ENCODE measurements at regions not wholly inside any gene's neighbourhood (a gene's known extent, or its start where the extent isn't known, plus 50 kb on each side); places are given as distances from the start of the nearest gene placed in this dataset.

DNA sequence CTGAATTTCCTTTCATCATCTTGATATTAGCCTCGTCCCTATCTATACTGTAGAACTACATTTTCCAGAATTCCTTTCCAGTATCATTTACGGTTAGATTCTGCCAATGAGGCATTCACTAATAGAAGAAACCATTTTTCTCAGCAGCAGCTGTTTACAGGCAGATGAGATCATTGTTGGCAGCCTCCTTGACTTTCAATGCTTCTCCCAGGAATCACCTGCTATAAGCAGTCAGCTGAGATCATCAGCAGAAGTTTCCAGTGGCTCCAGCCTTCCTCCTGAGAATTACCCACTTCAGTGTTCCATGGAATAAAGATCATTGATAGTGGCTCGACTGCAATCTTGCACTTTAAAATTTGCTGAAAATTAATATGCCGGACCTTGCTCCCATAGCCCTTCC is 157.3 kb upstream of the TET2 start:
- H3K4me3 ChIP-seq (ENCODE audit: low read depth, low read length): no peak overlapping the region
- peak; percentile 47 for DNase-seq (ENCODE audit: low read depth)

DNA sequence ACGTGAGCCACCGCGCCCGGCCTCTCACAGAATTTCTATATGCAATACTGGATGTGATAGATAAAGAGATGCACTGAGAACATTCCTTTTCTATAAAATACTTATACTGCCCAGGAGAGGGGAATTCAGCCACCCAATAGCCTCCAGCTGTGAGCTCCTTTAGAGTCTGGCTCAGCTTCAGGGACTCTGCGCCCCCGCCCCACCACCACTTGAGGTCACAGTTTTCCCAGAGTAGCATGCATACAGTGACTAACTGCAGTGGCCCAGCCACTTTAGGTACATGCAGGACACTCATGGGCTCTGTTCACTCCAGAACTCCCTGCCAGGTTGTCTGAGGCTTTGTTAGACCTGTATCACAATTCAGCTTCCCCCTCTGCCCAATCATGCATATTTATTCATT is 144.4 kb upstream of the TET2 start:
- H3K4me3 ChIP-seq (ENCODE audit: low read depth, low read length): no peak overlapping the region
- DNase-seq (ENCODE audit: low read depth): no peak

DNA sequence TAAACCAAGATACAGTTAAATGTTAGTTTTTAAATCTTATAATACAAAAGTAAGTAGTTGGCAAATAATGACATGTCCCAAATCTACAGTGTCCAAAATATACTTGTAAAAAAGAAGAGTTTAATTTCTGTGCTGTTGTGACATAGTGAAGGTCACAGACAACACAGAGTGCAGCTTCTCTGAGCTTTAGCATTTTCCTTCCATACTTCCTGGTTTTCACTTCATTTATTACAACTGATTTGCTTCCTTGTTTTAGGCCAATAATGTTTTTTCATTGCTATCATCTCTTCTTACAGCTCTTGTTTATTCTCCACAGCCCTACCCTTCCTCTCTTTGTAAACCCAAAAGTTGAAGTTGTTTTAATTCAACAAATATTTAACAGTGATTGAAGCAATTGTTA is 132.4 kb upstream of the TET2 start:
- H3K4me3 ChIP-seq (ENCODE audit: low read depth, low read length): no peak overlapping the region
- DNase-seq (ENCODE audit: low read depth): no peak

DNA sequence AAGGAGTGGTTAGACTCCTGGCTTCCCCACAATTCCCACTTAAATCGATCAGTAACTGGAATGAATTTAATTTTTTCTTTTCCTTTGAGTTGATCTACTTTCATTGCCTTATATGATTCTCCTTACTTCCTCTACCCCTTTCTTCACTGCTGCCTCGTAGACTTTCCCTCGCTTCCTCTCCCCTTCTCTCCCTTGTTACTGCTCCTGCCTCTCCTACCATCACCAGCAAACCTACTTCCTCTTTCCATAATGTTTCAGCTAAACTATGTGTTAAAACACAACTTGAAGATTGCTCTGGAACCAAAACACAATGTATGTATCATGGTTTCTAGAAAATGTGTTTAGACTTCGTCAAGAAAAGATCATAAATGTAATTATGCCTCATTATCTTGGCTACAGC is 132.0 kb upstream of the TET2 start:
- no peak for DNase-seq (ENCODE audit: low read depth)
- no peak overlapping the region for H3K4me3 ChIP-seq (ENCODE audit: low read depth, low read length)

DNA sequence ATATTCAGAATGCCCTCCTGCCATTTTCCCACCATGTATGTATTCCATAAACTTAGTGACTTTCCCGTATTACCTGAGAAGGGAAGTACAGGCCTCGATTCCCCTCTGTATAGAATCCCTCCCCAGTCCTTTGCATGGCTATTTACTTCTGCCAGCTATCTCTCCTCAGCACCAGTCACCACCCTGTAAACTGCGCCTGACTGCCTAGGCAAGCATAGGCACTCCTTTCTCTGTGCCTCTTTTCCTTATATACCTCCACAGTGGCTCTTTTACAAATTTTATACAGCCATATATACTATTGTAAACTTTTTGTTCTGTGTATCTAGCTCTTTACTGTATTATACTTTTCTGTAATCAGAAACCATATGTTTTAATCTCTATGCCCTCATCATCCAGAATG is 130.9 kb upstream of the TET2 start:
- no peak for DNase-seq (ENCODE audit: low read depth)
- no peak overlapping the region for H3K4me3 ChIP-seq (ENCODE audit: low read depth, low read length)

DNA sequence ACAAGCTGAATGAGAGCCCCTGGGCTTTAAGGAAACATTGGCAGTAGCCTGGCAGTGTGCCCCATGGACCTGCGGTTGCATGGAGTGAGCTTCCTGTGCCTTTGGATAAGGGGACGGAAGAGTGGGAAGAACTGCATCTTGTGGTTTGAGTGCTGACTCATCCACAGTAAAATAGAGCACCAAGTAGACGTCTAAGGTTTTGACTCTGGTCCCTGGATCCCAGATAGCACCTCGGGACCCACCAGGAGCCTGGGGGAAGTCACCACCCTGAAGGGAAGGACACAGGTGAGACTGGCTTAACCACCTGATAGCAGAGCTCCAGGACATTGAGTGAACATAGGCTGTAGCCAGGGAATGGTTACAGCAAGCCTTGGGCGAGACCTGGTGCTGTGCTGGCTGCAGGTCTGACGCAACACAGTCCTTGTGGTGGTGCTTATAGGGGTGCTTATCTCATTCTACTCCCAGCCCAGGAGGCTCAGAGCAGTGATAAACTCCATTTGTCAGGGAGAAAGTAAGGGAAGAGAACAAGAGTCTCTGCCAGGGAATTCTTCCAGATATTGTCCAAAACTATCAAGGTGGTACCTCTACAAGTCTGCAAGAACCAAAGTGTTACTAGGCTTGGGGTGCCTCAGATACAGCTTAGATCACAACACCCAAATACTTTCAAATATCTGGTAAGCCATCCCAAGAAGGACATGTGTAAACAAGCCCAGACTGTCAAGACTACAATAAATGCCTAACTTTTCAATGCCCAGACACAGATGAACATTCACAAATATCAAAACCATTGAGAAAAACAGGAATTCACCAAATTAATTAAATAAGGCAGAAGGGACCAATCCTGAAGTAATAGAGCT is 123.6 kb upstream of the TET2 start:
- DNase-seq (ENCODE audit: low read depth): no peak
- H3K4me3 ChIP-seq (ENCODE audit: low read depth, low read length): no peak overlapping the region

DNA sequence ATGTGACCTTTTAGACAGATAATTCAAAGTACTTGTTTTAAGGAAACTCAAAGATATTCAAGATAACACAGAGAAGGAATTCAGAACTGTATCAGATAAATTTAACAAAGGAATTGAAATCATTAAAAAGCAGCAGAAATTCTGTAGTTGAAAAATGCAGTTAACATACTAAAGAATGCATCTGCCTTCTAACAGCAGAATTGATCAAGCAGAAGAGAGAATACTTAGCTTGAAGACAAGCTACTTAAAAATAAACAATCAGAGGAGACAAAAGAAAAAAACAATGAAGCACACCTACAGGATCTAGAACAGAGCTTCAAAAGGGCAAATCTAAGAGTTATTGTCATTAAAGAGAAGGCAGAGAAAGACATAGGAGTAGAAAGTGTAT is 123.0 kb upstream of the TET2 start:
- no peak overlapping the region for H3K4me3 ChIP-seq (ENCODE audit: low read depth, low read length)
- DNase-seq (ENCODE audit: low read depth): no peak

DNA sequence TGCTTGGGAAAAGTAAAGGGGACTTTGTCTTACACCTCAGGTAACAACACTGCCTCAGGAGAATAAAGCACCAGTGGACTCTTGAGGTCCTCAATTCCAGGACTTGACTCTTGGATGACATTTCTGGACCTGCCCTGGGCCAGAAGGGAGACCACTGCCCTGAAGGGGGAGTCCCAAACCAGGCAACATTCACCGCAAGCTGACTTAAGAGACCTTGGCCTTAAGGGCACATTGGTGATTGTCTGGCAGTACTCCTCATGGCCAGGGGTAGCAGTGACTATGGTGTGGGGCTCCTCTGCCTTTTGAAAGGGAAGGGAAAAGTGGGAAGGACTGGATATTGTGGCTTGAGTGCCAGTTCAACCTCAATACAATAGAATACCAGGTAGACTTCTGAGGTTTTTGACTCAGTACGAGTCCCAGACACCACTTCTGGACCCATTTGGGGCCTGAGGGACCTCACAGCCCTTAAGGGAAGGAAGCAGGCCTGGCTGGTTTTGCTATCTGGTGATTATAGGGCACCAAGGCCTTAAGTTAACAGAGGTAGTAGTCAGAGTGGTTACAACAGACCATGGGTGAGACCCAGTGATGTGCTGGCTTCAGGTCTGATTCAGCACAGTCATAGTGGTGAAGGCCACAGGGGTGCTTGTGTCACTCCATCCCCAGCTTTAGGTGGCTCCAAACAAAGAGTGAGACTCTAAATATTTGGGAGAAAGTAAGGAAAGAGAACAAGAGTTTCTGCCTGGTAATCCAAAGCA is 121.2 kb upstream of the TET2 start:
- DNase-seq (ENCODE audit: low read depth): no peak
- no peak overlapping the region for H3K4me3 ChIP-seq (ENCODE audit: low read depth, low read length)

DNA sequence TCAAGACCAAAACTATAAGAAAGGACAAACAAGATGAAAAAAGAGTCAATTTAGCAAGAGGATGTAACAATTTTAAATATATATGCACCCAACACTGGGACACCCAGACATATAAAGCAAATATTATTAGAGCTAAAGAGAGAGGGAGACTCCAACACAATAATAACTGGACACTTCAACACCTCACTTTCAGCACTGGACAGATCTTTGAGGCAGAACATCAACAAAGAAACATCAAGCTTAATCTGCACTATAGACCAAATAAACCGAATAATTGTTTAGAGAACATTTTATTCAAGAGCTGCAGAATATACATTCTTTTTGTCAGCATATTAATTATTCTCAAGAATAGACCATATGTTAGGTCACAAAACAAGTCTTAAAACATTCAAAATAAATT is 109.7 kb upstream of the TET2 start:
- DNase-seq (ENCODE audit: low read depth): no peak
- H3K4me3 ChIP-seq (ENCODE audit: low read depth, low read length): no peak overlapping the region

DNA sequence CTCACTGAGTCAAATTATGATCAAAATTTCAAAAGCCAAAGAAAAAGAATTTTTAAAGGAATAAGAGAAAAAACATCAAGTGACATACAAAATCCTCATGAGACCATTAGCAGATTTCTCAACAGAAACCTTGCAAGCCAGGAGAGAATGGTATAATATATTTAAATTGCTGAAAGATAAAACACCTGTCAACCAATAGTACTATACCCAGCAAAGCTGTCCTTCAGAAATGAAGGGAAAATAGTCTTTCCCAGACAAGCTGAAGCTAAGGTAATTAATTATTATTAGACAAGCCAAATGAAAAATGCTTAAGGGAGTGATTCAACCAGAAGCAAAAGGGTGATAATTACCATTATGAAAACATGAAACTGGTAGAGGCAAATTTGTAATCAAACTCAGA is 104.2 kb upstream of the TET2 start:
- no peak for DNase-seq (ENCODE audit: low read depth)
- H3K4me3 ChIP-seq (ENCODE audit: low read depth, low read length): no peak overlapping the region

DNA sequence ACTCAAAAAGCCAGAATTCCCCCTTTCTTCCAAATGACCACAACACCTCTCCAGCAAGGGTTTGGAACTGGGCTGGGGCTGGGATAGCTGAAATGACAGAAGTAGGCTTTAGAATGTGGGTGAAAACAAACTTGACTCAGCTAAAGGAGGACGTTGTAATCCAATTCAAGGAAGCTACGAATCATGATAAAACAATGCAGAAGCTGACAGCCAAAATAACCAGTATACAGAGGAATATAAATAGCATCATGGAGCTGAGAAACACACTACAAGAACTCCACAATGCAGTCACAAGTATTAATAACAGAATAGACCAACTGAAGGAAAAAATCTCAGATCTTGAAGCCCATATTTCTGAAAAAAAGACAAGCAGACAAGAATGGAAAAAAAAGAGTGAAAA is 95.8 kb upstream of the TET2 start:
- peak; percentile 36 for DNase-seq (ENCODE audit: low read depth)
- no peak overlapping the region for H3K4me3 ChIP-seq (ENCODE audit: low read depth, low read length)

DNA sequence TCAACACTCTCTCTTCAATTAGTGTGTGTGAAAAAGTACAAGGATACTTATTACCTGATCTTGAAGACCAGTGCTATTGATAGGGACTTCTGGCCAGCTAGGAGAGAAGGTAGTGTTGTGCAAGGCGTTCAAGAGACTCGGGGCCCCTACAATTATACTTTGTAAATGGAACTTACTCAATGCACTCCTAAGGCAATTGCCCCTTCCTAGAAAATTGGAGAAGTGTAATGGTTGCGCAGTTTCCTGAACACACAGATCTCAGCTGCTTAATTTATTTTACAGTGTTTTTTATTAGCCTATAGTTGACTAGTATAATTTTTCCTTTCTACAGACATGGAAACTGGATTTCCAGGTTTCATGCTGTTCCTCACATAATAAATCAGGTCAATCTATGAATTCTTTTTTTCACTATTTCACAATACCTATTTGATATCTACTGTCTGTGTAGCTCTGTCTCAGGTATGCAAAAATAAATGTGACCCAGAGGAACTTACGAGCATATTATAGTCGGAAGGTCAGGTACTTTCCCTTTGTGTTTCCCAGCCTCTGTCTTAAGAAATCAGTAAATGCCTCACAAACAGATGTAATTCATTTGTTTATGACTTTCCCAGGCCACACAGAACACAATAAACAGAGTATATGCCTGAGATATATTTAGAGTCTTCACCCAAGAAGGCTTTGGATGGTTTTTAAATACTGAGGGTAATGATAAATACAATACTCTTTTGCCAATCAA is 89.1 kb upstream of the TET2 start:
- DNase-seq (ENCODE audit: low read depth): no peak
- H3K4me3 ChIP-seq (ENCODE audit: low read depth, low read length): no peak overlapping the region

DNA sequence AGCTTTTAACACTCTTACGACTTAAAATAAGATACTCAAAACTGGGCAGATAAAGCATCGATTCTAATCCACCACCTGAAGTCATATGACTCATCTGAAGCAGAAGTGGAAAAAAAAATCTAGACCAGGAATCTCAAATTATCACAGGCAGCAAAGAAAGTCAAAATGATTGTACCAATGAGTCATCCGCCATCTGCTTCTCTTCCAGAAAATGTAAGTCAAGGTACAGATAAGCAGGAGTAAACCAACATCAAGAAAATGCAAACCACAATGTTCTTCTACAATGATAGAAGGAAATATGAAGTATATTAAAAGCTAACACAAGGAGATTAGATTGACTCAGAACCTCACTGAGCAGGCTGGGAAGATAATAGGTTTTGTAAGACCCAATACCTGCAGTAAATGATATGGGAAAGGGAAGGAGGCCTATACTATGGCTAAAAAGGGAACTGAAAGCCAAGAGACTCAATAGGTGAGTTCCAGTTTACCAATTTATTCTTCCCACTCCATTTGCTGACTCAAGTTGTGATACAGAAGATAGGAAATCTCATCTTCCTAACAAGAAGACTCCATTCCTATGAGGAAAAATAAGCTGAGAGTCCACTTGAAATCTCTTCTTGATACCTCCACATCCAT is 88.4 kb upstream of the TET2 start:
- no peak overlapping the region for H3K4me3 ChIP-seq (ENCODE audit: low read depth, low read length)
- DNase-seq (ENCODE audit: low read depth): peak; percentile 35

DNA sequence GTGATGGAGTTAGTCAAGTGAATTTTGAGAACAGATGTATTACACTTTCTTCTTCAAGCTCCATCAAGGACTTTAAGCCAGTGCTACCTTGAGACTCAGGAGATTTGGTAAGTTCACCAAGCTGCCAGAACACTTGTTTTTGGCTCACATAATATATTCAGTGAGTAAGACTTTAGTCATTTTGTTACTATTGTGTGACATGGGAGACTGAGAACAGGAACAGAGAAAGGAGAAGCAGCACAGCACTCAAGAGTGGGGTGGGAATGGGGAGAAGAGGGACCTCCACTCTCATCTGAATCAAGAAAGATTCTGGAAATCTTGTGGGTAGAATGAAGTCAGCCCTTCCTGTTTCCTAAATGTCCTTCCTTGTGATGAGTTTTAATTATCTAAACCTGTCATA is 87.3 kb upstream of the TET2 start:
- DNase-seq (ENCODE audit: low read depth): no peak
- no peak overlapping the region for H3K4me3 ChIP-seq (ENCODE audit: low read depth, low read length)

DNA sequence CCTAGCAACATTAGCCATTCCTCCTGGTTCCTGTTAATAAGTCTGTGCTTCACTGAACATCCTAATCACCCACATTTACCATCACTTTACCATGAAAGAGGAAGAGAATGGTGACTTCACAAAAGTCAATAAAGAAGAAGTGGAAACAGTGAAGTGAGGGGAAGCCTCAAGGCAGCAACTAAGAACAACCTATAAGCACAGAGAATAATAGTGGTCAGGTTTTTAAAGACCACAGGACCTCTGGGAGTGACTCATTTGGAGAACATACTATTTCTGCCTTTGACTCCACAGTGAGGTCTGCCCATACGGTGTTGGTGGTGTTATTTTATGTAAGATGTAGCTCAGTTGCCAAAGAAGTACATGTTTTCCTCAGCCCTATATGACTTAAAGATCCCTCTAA is 86.0 kb upstream of the TET2 start:
- peak; percentile 56 for DNase-seq (ENCODE audit: low read depth)
- no peak overlapping the region for H3K4me3 ChIP-seq (ENCODE audit: low read depth, low read length)

DNA sequence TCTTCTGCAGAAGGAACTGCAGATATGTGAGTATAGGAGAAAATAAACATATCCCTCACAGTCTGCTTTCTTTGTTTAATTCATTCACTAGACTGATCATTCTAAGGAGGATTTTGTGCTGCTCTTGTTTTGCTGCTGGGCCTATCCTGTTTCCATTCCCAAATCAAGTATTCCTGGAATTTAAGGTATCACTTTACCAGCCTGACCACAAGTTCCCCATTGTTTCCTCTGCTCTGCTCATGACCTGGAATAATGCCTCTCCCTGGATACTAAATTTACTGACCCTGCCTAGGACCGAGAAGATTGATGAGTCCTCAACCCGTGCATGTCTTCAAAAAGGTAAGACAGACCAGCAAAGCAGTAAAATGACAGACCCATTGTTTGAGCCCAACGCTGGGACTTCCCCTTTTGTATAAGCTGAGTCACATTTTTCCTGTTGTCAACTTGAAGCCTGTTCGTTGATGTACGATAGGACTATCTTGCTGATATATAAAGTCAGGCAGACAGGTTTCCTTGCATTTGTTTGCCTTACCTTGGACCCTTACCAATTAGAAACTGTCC is 85.5 kb upstream of the TET2 start:
- no peak for DNase-seq (ENCODE audit: low read depth)
- no peak overlapping the region for H3K4me3 ChIP-seq (ENCODE audit: low read depth, low read length)

DNA sequence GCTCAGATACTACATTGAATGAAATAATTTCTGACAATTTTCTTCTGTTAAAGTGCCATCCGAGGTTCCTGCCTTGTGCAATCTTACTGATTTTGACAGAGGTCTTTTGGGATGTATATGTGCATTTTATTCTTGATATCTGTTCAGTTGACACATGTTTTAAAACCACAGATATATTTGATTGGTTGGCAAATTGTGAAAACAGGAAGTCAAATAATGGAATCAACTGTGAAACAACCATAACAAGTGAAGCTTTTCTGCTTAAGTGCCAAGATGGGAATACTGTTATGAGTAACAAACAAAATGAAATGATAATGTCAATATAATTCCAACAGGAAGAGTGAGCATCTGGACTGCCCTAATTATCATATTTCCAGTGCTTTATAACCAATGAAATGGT is 84.9 kb upstream of the TET2 start:
- no peak for DNase-seq (ENCODE audit: low read depth)
- H3K4me3 ChIP-seq (ENCODE audit: low read depth, low read length): no peak overlapping the region

DNA sequence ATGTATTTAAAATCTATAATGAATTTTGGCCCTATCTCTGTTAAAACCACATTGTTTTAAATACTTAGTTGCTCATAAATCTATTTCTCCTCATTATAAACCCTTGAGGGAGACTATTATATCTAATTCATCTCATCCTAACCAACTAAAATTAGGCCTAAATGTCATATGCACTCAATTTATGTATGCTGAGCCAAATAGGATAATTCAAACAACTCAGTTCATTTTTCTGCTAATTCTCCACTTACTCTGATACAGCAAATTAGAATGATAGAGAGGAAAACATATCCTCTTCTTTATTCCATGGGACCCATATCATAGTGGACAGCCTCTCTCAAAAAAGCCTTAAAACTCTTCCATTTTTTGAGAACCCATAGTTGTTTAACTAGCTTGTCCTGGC is 80.3 kb upstream of the TET2 start:
- H3K4me3 ChIP-seq (ENCODE audit: low read depth, low read length): no peak overlapping the region
- DNase-seq (ENCODE audit: low read depth): no peak

DNA sequence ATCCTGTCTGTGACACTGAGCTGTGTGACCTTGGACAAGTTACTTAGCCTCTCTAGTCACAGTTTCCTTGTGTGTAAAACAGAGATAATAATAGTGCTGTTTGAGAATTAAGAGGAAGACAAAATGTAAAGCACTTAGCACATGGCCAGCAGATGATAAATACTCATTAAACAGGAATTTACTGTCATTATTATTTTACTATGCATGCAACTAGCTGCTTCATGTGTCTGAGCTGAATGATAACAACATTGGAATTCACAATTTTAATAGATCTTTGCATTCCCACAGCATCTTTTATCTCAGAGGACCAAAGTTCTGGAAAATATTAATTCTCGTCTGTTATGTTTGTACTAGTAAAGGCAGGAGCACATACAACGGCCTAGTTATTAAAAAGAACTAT is 79.2 kb upstream of the TET2 start:
- no peak for DNase-seq (ENCODE audit: low read depth)
- no peak overlapping the region for H3K4me3 ChIP-seq (ENCODE audit: low read depth, low read length)

DNA sequence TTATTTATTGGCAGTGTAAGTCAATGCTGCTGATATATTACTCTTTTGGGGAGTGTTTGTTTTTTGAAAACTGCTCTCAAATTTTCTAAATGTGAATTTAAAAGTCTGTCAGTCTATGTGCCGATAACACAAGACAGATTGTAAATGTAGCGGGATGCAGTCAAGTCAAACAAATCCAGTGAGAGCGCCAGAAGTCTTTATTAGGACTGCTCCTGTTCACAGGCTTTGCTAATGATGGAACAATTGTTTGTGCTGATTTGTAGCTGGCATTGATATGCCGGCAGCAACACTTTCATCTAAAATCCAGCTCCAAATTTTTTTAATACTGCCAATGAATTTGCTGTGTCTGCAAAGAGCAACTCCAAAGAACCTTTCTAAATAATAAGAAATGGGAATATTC is 78.7 kb upstream of the TET2 start:
- no peak for DNase-seq (ENCODE audit: low read depth)
- H3K4me3 ChIP-seq (ENCODE audit: low read depth, low read length): no peak overlapping the region

Measured in skeletal muscle cell (primary cell).